Gastroesophageal sphincter (tissue), 3 donors: ENCODE measurements at regions not wholly inside any gene's neighbourhood (a gene's known extent, or its start where the extent isn't known, plus 50 kb on each side); places are given as distances from the start of the nearest gene placed in this dataset.

Experiments used
- POLR2AphosphoS5 ChIP-seq: sonication (generic); formaldehyde crosslinking; IDR thresholded peaks from one replicate; pipeline ENCODE4 v1.6.1; 2017; ENCODE audit warnings: antibody characterized with exemption
- TF ChIP-seq, protein P1 (sequence below), 4 experiments: fragments of 200-600 bp in 2 of 4; fragments of 450-650 bp in 2 of 4; sonication (generic) in 1 of 4; IDR thresholded peaks; one replicate each; pipeline ENCODE4 v1.5.1; 2017 to 2019; ENCODE audit warnings: antibody characterized with exemption in 4 of 4, mild to moderate bottlenecking in 2 of 4, moderate library complexity in 2 of 4

- no peak for TF ChIP-seq POLR2AphosphoS5
- TF ChIP-seq, protein P1, sequence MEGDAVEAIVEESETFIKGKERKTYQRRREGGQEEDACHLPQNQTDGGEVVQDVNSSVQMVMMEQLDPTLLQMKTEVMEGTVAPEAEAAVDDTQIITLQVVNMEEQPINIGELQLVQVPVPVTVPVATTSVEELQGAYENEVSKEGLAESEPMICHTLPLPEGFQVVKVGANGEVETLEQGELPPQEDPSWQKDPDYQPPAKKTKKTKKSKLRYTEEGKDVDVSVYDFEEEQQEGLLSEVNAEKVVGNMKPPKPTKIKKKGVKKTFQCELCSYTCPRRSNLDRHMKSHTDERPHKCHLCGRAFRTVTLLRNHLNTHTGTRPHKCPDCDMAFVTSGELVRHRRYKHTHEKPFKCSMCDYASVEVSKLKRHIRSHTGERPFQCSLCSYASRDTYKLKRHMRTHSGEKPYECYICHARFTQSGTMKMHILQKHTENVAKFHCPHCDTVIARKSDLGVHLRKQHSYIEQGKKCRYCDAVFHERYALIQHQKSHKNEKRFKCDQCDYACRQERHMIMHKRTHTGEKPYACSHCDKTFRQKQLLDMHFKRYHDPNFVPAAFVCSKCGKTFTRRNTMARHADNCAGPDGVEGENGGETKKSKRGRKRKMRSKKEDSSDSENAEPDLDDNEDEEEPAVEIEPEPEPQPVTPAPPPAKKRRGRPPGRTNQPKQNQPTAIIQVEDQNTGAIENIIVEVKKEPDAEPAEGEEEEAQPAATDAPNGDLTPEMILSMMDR (IDR thresholded peaks at IDR 0.05) = no peak
Measured at GRCh38 chr7:86995052-86995725, 64.3 kb downstream of the ELAPOR2 start.
